ENCODE measurements at regions not wholly inside any gene's neighbourhood (a gene's known extent, or its start where the extent isn't known, plus 50 kb on each side); places are given as distances from the start of the nearest gene placed in this dataset.
"Not testable (repeated sequence)": the region's sequence is repeated elsewhere in the genome, so short reads cannot be mapped to it uniquely, and the experiment has no call there.

- DNase-seq (ENCODE audit: low read depth): no peak
- no peak overlapping the region for H3K4me3 ChIP-seq (ENCODE audit: control insufficient read depth, low read depth, low read length)
- TF ChIP-seq CTCF (IDR thresholded peaks at IDR 0.05; ENCODE audit: control insufficient read depth, insufficient read depth, low read depth, low read length, missing control alignments): no peak
Measured at GRCh38 chr1:194361374-194362131, 1175.1 kb upstream of the B3GALT2 start.

GRCh38 chr1:194358208-194358581, 1171.8 kb upstream of the B3GALT2 start:
- no peak overlapping the region for H3K4me3 ChIP-seq (ENCODE audit: control insufficient read depth, low read depth, low read length)
- TF ChIP-seq CTCF (IDR thresholded peaks at IDR 0.05; ENCODE audit: control insufficient read depth, insufficient read depth, low read depth, low read length, missing control alignments): no peak
- DNase-seq (ENCODE audit: low read depth): no peak

- H3K4me3 ChIP-seq (ENCODE audit: control insufficient read depth, low read depth, low read length); DNase-seq (ENCODE audit: low read depth): not testable (repeated sequence)
Measured at GRCh38 chr1:194357573-194358207, 1171.3 kb upstream of the B3GALT2 start.

GRCh38 chr1:194355488-194356106, 1169.2 kb upstream of the B3GALT2 start:
- no peak for DNase-seq (ENCODE audit: low read depth)
- no peak for TF ChIP-seq CTCF (IDR thresholded peaks at IDR 0.05; ENCODE audit: control insufficient read depth, insufficient read depth, low read depth, low read length, missing control alignments)
- no peak overlapping the region for H3K4me3 ChIP-seq (ENCODE audit: control insufficient read depth, low read depth, low read length)

GRCh38 chr1:194353121-194353520, 1166.7 kb upstream of the B3GALT2 start:
- DNase-seq (ENCODE audit: low read depth): no peak
- TF ChIP-seq CTCF (IDR thresholded peaks at IDR 0.05; ENCODE audit: control insufficient read depth, insufficient read depth, low read depth, low read length, missing control alignments): no peak

GRCh38 chr1:194347200-194347599, 1160.8 kb upstream of the B3GALT2 start:
- no peak overlapping the region for H3K4me3 ChIP-seq (ENCODE audit: control insufficient read depth, low read depth, low read length)
- no peak for TF ChIP-seq CTCF (IDR thresholded peaks at IDR 0.05; ENCODE audit: control insufficient read depth, insufficient read depth, low read depth, low read length, missing control alignments)
- no peak for DNase-seq (ENCODE audit: low read depth)

More at GRCh38 chr1:194353121-194353520, 1166.7 kb upstream of the B3GALT2 start:
- no peak overlapping the region for H3K4me3 ChIP-seq (ENCODE audit: control insufficient read depth, low read depth, low read length)

All from AG09309 (cell line).